HepG2 (cell line): ENCODE measurements at regions not wholly inside any gene's neighbourhood (a gene's known extent, or its start where the extent isn't known, plus 50 kb on each side); places are given as distances from the start of the nearest gene placed in this dataset.
A peak's percentile ranks its signal among the peaks of the same experiment; 100 is the strongest.

Experiments used
- BCL6 ChIP-seq: IDR thresholded peaks from 2 replicates; pipeline ENCODE4 v1.6.1; 2016; ENCODE audit warnings: missing genetic modification reagents, missing compliant biosample characterization
- BHLHE40 ChIP-seq: IDR thresholded peaks from 2 replicates; pipeline ENCODE4 v1.6.1; 2011; ENCODE audit warnings: low read length, improper control_type of control experiment
- DPF2 ChIP-seq: sonication (generic); formaldehyde crosslinking; IDR thresholded peaks from 2 replicates; pipeline ENCODE4 v1.4.0; 2020; ENCODE audit warnings: mild to moderate bottlenecking, low read depth, missing genetic modification reagents, borderline replicate concordance
- ETV5 ChIP-seq: IDR thresholded peaks from 2 replicates; pipeline ENCODE4 v1.6.1; 2018; ENCODE audit warnings: missing biosample characterization, missing genetic modification reagents, inconsistent platforms, borderline replicate concordance
- HDAC2 ChIP-seq: sonication (generic); formaldehyde crosslinking; IDR thresholded peaks from 2 replicates; pipeline ENCODE4 v1.4.0; 2020; ENCODE audit warnings: missing genetic modification reagents
- MTA1 ChIP-seq: sonication (generic); formaldehyde crosslinking; IDR thresholded peaks from 2 replicates; pipeline ENCODE4 v1.4.0; 2020; ENCODE audit warnings: missing genetic modification reagents, mild to moderate bottlenecking, borderline replicate concordance
- NR2C2 ChIP-seq: sonication (generic); formaldehyde crosslinking; IDR thresholded peaks from 2 replicates; pipeline ENCODE4 v1.4.0; 2020; ENCODE audit warnings: missing genetic modification reagents, mild to moderate bottlenecking, moderate library complexity, borderline replicate concordance
- NR2F1 ChIP-seq, 2 experiments: fragments of 450-650 bp in 1 of 2; formaldehyde crosslinking in 1 of 2; IDR thresholded peaks; 2 replicates each; pipeline versions ENCODE4 v1.5.0 to v1.6.1; 2016 to 2020; ENCODE audit warnings: mild to moderate bottlenecking in 1 of 2, missing compliant biosample characterization in 1 of 2, missing genetic modification reagents in 1 of 2, moderate library complexity in 1 of 2
- RARA ChIP-seq: IDR thresholded peaks from 2 replicates; pipeline ENCODE4 v1.6.1; 2016; ENCODE audit warnings: missing genetic modification reagents, missing compliant biosample characterization
- SOX5 ChIP-seq: IDR thresholded peaks from 2 replicates; pipeline ENCODE4 v1.6.1; 2016; ENCODE audit warnings: borderline replicate concordance
- SPEN ChIP-seq: sonication (generic); formaldehyde crosslinking; IDR thresholded peaks from 2 replicates; pipeline ENCODE4 v1.5.1; 2020; ENCODE audit warnings: low read depth, mild to moderate bottlenecking, missing genetic modification reagents
- TCF7 ChIP-seq: sonication (generic); IDR thresholded peaks from 2 replicates; pipeline ENCODE4 v1.6.1; 2016; ENCODE audit warnings: antibody characterized with exemption, low read depth
- THAP11 ChIP-seq: IDR thresholded peaks from 2 replicates; pipeline ENCODE4 v1.6.1; 2016; ENCODE audit warnings: missing biosample characterization, missing genetic modification reagents
- ZBTB7B ChIP-seq: sonication (generic); formaldehyde crosslinking; IDR thresholded peaks from 2 replicates; pipeline ENCODE4 v1.4.0; 2020; ENCODE audit warnings: missing genetic modification reagents
- ZNF264 ChIP-seq: sonication (generic); formaldehyde crosslinking; IDR thresholded peaks from 2 replicates; pipeline ENCODE4 v1.4.0; 2020; ENCODE audit warnings: missing genetic modification reagents
- ZNF34 ChIP-seq: sonication (generic); formaldehyde crosslinking; IDR thresholded peaks from 2 replicates; pipeline ENCODE4 v1.4.0; 2020; ENCODE audit warnings: mild to moderate bottlenecking, missing genetic modification reagents, borderline replicate concordance
- ZNF556 ChIP-seq: sonication (generic); formaldehyde crosslinking; IDR thresholded peaks from 2 replicates; pipeline ENCODE4 v1.4.0; 2020; ENCODE audit warnings: mild to moderate bottlenecking, missing genetic modification reagents, borderline replicate concordance
- ZNF75D ChIP-seq: sonication (generic); formaldehyde crosslinking; IDR thresholded peaks from 2 replicates; pipeline ENCODE4 v1.8.1; 2023; ENCODE audit warnings: missing genetic modification reagents, mild to moderate bottlenecking, borderline replicate concordance
- ZNF781 ChIP-seq: sonication (generic); formaldehyde crosslinking; IDR thresholded peaks from 2 replicates; pipeline ENCODE4 v1.5.1; 2020; ENCODE audit warnings: borderline replicate concordance, mild to moderate bottlenecking, missing genetic modification reagents; ENCODE audit errors: not compliant biosample characterization
- TF ChIP-seq, protein P1 (sequence below): sonication (generic); formaldehyde crosslinking; IDR thresholded peaks from 2 replicates; pipeline ENCODE4 v1.5.0; 2020; ENCODE audit warnings: mild to moderate bottlenecking, missing genetic modification reagents, borderline replicate concordance
- TF ChIP-seq, protein P2 (sequence below): sonication (generic); formaldehyde crosslinking; IDR thresholded peaks from 2 replicates; pipeline ENCODE4 v1.9.0; 2022; ENCODE audit warnings: missing genetic modification reagents, mild to moderate bottlenecking, borderline replicate concordance
- TF ChIP-seq, protein P3 (sequence below): sonication (generic); formaldehyde crosslinking; IDR thresholded peaks from 2 replicates; pipeline ENCODE4 v1.4.0; 2020; ENCODE audit warnings: low read depth, missing genetic modification reagents

DNA sequence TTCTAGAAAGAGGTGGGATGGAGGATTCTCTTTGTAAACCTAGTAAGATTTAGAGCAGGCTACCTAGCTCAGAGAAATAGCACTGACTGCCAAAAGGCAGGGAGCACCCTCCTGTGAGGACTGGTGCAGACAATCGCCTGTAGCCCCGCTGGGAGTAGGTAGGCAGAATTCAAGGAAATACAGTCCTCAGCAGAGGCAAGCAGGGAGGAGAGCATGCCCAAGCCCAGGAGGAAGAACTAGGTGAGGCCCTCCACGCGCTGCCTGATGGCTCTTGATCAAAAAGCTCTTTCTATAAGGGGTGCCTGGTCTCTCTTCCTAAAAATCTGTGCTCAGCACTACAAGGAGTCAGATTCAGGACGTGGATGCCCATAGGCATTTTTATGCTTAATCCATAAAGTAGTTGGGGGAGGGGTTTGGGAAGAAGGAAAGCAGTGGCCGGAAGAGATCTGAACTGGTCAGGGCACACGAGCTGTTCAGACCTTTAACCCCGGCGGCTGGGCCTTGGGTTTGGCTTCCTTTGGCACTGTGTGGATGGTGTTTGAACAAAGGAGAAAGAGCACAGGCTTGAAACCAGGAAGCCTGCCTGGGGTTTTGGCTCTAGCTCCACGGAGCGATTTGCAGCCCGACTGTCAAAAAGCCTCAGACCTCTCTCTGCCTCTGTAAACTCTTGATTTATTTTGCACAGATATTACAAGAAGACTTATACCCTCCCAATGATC lies 320.6 kb downstream of the FOXO1 start (continued):
- TF ChIP-seq, protein P1, sequence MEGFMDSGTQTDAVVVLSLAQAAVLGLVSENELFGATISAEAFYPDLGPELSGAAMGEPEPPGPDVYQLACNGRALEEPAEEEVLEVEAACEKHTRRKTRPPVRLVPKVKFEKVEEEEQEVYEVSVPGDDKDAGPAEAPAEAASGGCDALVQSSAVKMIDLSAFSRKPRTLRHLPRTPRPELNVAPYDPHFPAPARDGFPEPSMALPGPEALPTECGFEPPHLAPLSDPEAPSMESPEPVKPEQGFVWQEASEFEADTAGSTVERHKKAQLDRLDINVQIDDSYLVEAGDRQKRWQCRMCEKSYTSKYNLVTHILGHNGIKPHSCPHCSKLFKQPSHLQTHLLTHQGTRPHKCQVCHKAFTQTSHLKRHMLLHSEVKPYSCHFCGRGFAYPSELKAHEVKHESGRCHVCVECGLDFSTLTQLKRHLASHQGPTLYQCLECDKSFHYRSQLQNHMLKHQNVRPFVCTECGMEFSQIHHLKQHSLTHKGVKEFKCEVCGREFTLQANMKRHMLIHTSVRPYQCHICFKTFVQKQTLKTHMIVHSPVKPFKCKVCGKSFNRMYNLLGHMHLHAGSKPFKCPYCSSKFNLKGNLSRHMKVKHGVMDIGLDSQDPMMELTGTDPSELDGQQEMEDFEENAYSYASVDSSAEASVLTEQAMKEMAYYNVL (CRISPR knock-in tag) = 0 out of 2 replicates have a peak, but pooled peaks have one; percentile 45
- TF ChIP-seq THAP11 = peak; percentile 17; the same call in 1 of the 2 replicates
- TF ChIP-seq ETV5 (CRISPR knock-in tag) = peak; percentile 90
- TF ChIP-seq TCF7 = peak; percentile 17; the same call in 1 of the 2 replicates
- 0 out of 2 replicates have a peak, but pooled peaks have one; percentile 37 for TF ChIP-seq BCL6 (CRISPR knock-in tag)
- peak; percentile 69 to 80; a peak in 3 of 4 replicates for TF ChIP-seq NR2F1 (CRISPR knock-in tag; IDR thresholded peaks at IDR 0.05)
- TF ChIP-seq MTA1 = 0 out of 2 replicates have a peak, but pooled peaks have one; percentile 25
- peak; percentile 50; the same call in 1 of the 2 replicates for TF ChIP-seq BHLHE40
- TF ChIP-seq ZNF781 (CRISPR knock-in tag) = no peak
- peak; percentile 42; the same call in 1 of the 2 replicates for TF ChIP-seq SOX5
- peak; percentile 74 for TF ChIP-seq RARA (CRISPR knock-in tag)
- TF ChIP-seq NR2C2 (CRISPR knock-in tag) = peak; percentile 77
- TF ChIP-seq HDAC2 (CRISPR knock-in tag) = peak; percentile 27; the same call in 1 of the 2 replicates
- no peak for TF ChIP-seq ZNF556 (CRISPR knock-in tag)
- TF ChIP-seq, protein P2, sequence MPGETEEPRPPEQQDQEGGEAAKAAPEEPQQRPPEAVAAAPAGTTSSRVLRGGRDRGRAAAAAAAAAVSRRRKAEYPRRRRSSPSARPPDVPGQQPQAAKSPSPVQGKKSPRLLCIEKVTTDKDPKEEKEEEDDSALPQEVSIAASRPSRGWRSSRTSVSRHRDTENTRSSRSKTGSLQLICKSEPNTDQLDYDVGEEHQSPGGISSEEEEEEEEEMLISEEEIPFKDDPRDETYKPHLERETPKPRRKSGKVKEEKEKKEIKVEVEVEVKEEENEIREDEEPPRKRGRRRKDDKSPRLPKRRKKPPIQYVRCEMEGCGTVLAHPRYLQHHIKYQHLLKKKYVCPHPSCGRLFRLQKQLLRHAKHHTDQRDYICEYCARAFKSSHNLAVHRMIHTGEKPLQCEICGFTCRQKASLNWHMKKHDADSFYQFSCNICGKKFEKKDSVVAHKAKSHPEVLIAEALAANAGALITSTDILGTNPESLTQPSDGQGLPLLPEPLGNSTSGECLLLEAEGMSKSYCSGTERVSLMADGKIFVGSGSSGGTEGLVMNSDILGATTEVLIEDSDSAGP (CRISPR knock-in tag) = no peak; the same call in 1 of the 2 replicates
- 0 out of 2 replicates have a peak, but pooled peaks have one; percentile 25 for TF ChIP-seq SPEN (CRISPR knock-in tag)
- no peak for TF ChIP-seq ZNF34 (CRISPR knock-in tag)
- no peak for TF ChIP-seq ZNF75D (CRISPR knock-in tag)
- TF ChIP-seq ZNF264 (CRISPR knock-in tag) = 0 out of 2 replicates have a peak, but pooled peaks have one; percentile 35
- TF ChIP-seq, protein P3, sequence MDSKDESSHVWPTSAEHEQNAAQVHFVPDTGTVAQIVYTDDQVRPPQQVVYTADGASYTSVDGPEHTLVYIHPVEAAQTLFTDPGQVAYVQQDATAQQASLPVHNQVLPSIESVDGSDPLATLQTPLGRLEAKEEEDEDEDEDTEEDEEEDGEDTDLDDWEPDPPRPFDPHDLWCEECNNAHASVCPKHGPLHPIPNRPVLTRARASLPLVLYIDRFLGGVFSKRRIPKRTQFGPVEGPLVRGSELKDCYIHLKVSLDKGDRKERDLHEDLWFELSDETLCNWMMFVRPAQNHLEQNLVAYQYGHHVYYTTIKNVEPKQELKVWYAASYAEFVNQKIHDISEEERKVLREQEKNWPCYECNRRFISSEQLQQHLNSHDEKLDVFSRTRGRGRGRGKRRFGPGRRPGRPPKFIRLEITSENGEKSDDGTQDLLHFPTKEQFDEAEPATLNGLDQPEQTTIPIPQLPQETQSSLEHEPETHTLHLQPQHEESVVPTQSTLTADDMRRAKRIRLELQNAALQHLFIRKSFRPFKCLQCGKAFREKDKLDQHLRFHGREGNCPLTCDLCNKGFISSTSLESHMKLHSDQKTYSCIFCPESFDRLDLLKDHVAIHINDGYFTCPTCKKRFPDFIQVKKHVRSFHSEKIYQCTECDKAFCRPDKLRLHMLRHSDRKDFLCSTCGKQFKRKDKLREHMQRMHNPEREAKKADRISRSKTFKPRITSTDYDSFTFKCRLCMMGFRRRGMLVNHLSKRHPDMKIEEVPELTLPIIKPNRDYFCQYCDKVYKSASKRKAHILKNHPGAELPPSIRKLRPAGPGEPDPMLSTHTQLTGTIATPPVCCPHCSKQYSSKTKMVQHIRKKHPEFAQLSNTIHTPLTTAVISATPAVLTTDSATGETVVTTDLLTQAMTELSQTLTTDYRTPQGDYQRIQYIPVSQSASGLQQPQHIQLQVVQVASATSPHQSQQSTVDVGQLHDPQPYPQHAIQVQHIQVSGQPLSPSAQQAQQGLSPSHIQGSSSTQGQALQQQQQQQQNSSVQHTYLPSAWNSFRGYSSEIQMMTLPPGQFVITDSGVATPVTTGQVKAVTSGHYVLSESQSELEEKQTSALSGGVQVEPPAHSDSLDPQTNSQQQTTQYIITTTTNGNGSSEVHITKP (CRISPR knock-in tag) = no peak
- TF ChIP-seq DPF2 = 0 out of 2 replicates have a peak, but pooled peaks have one; percentile 28
- TF ChIP-seq ZBTB7B (CRISPR knock-in tag) = 0 out of 2 replicates have a peak, but pooled peaks have one; percentile 14
